ENCODE measurements at regions not wholly inside any gene's neighbourhood (a gene's known extent, or its start where the extent isn't known, plus 50 kb on each side); places are given as distances from the start of the nearest gene placed in this dataset.
"Not testable (repeated sequence)": the region's sequence is repeated elsewhere in the genome, so short reads cannot be mapped to it uniquely, and the experiment has no call there.

DNA sequence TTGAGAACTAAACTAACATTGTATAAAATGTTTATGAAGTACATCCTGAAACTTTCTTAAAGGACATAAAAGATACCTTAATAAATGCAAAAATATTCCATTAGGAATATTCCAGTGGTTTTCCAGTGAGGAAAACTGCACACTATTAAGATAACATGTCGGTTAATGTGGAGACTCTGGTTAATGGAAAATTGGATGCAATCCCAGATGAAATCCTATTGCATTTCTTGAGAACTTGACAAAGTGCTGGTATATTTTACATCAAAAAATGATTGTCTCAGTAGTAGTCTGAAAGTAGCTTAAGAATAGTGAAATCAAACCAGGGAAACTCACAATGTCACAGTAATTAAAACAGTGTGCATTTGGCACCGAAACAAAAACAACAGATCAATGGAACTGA, 202.5 kb upstream of the MON1B start:
- DNase-seq = no peak

DNA sequence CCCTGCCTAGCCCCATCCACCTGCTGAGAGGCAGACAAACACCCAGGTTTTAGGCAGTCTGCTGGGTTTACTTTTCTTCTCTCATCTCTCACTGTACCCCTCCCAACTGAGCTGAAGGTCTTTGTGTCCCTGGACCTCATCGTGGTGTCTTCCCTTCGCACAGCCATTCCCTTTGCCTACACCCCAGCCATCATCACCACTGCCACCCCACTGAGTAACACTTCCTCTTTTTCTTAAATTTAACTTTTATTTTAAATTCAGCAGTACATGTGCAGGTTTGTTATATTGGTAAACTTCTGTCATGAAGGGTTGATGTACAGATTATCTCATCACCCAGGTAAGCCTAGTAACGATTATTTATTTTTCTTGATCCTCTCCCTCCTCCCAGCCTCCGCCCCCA, 188.3 kb upstream of the MON1B start:
- no peak for DNase-seq

DNA sequence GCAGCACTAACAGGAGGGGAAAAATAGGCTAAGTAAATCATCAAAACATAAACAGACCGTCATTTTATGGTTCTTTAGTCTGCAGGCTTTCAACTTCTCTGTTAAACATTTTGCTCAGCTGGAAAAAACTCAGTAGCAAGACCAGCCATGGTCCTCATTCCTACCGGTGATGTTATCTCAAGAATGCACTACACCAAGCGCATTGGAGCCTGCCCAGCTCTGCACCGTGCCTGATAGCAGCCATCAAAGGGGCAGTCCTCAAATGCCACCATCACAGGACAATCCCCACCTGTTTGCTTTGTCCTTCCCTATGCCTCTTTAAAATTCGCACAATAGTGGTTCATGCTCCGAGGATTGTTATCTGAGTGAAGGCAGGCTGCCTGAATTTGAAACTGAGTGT, 181.5 kb upstream of the MON1B start:
- DNase-seq = no peak

DNA sequence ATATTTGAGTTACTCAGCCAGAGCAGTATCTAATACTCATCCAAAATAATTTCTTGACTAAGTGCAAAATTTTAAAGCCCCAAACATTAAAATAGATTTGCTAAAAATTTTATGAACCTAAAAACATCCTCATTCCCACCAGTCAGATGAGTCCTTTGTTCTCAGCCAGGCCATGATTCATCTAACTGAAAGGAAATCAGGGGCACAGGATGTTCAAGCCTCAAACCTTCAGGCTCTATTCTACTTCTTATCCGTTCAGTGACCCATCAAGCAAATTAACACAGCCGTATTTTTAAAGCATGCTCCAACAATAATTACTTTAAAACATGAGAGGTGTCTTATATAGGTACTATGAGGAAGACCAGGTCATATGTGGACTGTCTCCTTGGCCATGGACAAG, 176.5 kb upstream of the MON1B start:
- DNase-seq = no peak

DNA sequence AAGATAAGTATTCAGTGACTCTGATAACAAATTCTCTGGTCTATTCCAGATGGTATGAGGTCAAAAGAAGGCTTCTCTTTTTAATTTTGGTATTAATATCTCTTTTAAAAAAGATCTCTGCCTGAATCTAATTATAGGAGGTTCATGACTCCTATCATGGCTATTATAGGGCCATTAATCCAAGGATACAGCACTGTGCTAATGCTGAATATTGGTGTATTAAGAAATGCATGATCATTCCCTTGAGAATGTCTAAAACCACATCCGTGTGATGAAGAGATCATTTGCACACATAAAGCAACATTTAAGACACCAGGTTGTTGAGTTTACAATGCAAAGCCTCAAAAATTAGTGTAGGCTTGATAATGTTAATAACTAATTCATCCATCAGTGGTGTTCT, 160.4 kb upstream of the MON1B start:
- DNase-seq = no peak

DNA sequence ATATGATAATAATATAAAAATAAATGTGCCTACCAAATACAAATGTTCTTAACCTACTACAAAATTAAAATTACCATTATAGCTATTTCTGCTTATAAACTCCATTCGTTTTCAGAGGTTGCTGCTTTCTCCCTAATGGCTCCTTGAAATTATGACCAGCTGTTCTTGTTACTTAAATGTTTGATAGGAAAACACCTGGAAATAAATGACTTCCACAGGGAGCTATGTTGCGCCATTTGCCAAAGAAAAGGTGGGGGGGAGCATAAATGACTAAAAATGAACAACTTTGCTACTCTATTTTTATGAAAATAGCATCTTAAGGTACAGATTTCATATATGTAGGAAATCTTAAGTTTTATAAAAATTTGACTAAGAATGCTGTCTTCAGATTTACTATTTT, 157.5 kb upstream of the MON1B start:
- no peak for DNase-seq

DNA sequence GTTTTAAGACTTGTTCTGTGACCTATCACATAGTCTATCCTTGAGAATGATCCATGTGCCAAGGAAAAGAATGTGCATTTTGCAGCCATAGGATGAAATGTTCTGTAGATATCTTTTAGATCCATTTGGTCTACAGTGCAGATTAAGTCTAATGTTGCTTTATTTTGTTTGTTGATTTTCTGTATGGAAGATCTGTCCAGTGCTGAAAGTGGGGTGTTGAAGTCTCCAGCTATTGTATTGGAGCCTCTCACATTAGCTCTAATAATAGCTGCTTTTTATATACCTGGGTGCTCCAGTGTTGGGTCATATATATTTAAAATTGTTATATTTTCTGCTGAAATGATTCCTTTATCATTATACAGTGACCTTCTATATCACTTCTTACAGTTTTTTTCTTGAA, 155.6 kb upstream of the MON1B start:
- no peak for DNase-seq

DNA sequence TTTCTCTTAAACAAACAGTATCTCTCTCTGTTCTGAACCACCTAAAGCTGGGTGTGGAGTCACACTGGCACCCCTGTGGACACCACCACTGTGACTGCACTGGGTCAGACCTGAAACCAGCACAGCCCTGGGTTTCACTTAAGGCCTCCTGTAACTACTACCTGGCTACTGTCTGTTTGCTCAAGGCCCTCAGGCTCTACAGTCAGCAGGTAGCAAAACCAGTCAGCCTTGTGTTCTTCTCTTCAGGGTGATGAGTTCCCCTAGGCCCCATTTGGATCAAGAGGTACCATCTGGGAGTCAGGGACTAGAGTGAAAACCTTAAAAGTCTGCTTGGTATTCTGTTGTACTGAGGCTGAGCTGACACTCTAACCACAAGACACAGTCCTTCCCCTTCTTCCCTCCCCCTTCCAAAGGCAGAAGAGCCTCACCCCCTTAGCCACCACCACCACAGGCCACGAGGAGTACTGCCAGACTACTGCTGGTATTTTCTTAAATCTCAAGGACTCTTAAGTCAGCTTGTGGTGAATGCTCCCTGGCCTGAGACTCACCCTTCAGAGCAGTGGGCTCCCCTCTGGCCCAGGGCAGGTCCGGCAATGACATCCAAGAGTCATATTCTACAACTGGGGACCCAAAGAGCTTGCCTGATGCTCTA, 153.2 kb upstream of the MON1B start:
- DNase-seq = no peak

DNA sequence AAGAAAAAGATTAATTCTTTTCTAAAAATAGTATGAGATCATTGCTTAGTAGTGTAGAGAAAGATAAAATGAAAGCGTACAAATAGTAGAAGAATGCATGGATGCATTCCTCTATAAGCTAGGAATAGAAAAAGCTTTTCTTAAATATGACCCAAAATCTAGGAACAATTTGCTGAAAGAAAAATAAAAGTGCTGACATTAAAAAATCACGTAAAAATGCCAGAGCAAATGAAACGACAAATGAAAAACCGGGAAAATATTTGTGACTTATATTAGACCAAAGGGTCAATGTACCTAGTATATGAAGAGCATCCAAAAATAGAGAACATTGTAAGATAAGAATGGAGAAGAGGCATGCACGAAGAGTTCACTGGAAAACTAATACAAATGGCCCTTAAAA, 149.5 kb upstream of the MON1B start:
- no peak for DNase-seq

DNA sequence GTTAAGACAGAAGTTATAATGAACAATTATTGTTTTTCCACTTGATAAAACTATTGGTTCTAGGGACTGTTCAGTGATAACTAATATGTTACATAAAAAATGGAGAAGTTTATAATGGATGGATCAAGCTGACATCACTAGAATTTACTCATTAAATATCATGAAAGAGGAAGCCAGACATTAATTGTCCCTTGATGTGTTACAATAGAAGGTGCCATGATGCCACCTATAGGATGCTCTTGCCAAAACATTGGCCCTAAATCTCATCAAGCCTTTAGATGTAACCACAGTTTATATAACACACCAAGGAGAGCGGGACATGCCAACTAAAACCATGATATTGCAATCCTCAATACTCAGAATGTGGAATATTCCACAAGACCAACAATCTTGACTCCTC, 147.9 kb upstream of the MON1B start:
- peak; percentile 25 for DNase-seq

DNA sequence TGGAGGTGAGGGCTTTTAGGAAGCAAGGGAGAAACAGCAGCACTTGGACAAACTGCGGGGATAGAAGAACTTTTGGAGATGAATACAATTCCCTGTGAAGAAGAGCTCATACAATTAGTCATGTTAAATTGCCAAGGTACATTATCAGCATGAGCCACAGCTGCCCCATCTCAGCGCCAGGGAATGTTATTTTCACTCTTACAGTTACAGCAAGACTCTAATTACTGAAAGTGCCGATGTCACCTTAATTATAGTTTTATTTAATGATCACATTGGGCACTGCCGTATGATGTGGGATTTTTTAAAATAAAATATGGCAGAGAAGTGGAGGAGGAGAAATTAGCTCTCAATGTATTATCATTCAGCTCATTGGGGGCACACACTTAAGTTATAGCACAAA, 144.8 kb upstream of the MON1B start:
- no peak for DNase-seq

DNA sequence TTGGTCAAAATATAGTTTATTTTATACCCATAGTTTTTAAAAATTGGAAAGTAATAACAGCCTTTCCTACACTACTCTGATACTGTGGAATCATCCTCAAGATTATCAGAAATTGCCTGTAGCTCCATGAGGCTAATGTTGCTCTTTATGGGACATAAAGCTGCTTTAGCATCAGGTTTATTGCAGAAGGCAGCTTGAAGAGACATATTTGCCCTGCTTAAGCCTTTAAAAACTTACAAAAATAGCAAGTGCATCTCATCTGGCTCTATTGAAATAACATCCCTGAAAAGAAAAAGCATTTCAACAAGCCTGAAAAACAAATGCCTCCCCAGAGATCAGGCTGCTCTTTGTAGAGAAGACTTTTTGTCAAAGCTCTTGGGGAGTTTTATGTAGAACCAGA, 142.9 kb upstream of the MON1B start:
- DNase-seq = no peak

DNA sequence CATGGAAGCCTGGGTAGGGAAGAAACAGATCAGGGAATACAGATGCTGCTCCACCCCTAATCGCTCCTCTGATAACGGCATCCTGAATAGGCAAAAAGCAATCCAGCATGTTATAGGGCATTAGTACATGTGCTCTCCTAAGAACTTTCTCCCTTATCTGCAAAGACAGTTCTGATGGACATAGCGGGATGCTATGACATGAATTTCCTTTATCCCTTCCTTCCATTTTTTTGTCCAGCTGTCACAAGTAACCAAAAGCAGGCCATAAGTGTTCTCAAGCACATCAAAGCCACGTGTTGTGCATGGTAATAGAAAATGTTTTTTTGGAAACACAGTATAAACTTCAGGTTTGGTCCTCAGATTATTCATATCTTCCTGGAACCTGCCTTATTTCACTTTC, 141.4 kb upstream of the MON1B start:
- no peak for DNase-seq

DNA sequence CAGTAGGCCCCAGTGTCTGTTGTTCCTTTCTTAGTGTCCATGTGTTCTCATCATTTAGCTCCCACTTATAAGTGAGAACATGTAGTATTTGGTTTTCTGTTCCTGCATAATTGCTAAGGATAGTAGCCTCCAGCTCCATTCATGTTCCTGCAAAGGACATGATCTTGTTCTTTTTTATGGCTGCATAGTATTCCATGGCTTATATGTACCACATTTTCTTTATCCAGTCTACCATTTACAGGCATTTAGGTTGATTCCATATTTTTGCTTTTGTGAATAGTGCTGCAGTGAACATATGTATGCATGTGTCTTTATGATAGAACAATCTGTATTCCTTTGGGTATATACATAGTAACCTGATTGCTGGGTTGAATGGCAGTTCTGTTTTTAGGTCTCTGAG, 134.4 kb upstream of the MON1B start:
- not testable (repeated sequence) for DNase-seq

DNA sequence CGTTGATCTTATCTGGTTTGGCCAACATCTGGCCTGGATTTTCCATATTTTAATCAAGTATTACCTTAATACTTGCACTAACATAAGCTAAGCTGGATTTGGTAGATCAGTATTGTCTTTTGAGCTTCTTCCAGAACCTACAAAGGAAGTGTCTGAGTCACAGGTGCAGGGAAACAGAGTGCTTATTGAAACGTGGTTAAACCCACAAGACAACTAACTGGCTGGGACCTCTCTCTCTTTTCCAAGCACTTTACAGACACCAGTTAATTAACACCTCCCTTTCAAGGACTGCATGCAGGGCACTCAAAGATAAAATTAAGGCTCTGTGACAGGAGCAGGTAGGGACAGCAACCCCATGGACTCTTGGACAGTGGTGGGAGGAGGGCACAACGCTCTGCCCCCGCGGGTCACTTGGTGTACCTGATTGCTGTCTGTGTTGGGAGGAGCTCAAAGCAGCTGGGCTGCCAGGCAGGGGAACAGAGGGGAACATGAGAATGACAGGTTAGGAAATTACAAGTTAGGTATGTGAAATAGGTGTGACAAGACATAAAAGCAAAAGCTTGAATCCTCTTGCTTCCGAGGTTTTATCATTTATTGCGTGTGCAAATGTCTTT, 133.7 kb upstream of the MON1B start:
- DNase-seq = no peak

DNA sequence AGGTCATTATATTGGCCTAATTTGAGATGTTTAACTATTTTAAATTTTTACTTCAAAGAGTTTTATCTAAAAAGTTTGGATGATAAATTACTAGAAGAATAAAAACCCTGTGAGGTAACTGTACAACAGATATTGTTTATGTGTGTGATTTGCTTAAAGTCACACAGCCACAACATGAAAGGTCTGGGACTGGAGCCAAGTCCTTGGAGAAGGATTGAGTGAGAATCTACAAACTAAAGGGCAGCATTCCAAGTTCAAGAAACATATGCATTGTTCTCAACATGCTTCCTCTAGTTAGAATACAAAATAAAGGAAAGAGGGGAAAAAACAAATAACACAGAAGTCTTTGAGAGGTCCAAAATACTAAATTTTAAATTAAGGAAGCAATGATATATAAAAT, 131.5 kb upstream of the MON1B start:
- DNase-seq = no peak

DNA sequence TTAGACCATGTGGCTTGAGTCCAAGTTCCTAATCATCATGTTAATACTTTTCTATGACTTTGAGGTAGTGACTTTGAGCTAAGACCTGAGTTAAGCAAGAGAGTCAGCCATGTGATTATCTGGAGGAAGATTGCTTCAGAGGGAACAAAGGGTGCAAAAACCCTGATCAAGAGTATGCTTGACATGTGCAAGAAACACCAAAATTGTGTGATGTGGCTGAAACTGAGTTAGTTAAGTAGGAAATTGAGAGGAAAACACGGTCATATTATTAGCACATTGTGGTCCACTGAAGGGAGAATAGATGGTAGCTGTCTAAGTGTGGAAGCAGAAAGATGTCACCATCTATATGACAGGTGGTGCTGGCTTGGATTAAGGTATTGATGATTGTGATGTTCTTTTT, 130.4 kb upstream of the MON1B start:
- no peak for DNase-seq

DNA sequence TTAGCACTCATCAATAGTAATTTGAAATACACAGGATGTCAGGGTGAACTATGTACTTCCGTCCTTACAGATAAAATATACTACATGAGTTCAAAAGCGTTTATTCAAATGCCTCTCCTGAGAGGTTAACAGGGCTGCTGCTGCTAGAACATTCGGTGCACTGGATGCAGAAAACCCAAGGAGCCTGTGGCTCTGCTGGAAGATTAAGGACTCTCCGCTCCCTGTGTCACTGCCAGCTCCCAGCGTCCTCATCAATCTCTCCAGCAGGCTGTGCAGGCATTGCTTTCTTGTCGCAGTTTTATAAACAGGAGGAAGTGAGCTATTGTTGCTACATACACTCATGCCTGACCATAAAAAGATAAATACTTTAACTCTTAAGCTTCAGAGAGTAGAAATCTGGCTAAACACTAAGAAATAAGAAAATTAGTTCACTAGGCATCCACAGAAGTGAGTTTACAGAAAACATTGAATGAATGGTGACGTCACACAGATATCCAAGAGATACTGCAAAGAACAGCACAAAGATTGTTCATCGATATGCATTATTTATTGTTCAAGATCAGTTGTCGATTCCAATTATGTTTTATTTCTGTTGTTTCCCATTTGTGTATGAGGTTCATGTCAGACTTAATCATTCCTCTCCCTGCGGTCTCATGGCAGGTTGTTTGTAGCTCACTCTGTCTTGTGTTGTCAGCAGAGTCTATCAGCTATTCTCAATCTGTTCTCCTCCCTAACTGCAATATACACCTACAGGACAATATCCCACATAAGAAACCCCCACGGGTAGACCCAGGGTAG, 127.9 kb upstream of the MON1B start:
- DNase-seq = no peak

DNA sequence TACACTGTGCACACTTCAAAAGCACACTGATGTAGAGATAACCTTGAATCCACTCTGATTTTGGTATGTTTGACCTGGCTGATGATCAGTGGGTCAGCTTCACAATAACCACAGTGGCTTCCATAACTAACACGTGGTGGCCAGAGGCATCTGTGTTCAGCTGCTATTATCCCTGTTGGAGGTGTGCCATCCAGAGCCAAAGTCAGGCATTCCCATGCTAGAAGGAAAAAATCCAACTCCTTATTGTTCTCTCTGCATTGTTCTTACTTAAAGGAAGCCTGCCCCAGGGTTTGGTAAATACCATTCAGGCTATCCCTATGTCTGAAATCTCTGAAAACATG, 127.3 kb upstream of the MON1B start:
- no peak for DNase-seq

DNA sequence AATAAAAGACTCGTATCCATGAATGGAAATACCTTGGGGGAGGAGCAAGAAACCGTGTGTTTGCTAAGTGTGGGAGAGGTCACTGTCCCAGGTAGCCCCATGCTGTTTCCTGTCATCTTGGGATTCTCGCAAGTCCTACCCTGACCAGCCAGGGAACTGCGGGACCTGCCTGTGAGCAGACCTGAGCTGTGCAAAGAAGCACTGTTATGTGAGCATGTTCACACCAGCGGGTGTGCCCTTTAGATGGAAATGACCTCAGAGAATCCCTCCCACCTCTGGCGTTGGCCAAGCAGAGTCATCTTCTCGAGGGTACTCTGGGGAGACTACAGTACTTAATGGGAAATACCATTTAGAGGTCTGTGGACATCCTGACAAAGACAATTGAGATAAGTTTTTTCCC, 127.0 kb upstream of the MON1B start:
- no peak for DNase-seq

DNA sequence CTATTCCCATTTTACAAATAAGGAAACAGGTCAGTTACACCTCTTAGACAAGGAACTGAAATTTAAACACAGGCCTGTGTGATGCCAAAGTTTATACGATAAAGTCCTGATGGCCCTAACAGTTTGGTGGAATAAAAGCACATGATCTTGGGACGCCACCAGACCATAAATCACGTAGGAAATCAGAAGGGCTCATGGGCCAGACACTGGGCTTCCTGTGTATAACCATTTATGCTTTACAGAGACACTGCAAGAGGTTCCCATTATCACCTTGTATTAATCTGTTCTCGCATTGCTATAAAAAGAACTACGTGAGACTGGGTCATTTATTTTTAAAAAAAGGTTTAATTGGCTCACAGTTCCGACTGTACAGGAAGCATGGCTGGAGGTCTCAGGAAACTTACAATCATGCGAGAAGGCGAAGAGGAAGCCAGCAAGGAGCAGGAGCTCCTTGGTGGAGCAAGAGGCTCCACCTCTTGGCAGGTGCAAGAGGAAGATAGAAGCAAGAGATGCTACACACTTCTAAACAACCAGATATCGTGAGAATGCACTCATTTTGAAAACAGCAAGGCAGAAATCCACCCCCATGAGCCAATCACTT, 124.0 kb upstream of the MON1B start:
- DNase-seq = no peak

DNA sequence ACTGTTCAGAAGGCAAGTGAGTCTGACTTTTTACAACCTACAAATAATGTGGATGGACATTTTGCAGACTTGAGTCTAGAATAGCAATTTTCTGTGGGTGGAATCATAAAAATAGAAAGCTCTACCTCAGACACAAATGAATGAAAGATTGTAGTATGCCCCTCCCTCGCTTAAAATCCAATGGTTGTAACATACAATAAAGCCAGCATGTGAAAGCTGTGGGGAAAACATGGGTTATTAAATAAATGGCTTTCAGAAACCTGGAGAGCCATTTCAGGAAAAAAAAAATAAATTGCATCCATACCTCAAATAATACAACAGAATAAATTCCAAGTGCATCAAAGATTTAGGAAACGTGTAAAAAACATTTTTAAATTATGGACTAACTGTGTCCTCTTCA, 123.1 kb upstream of the MON1B start:
- no peak for DNase-seq

DNA sequence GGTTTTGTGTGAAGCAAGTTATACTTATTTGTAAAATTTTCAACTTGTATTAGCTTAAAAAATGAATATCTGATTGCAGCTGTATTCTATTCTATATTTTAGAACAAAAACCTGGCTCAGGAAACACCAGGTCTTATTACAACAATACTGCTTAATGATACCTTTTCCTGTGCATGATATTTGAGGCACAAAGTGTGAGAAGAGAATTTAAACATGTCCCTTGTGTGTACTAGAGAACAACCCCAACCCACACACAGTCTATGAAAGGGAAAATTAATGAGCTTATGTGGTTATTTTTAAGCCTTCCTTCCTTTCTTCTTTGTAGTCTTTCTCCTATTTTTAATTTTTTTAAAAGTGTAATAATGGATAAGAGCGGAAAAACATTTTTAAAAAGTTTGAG, 122.6 kb upstream of the MON1B start:
- DNase-seq = no peak

DNA sequence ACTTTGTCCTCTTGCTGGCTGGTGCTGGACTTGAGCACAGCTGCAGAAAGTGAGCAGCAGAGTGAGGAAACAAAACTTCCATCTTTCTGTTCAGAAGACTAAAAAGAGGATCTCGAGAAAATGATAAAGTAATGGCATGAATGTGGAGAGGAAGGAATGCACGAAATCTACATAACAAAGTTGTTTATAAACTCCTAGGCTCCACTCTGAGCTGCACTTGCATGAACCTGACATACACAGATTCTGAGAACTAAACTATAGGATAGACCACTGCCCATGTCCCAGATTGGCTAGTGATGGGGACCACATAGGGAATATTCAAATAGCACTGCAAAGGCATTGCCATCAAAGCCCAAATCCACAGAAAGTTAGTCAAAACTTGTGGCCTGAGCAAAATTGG, 121.1 kb upstream of the MON1B start:
- no peak for DNase-seq
